HCEC 1CT (cell line): ENCODE measurements at regions not wholly inside any gene's neighbourhood (a gene's known extent, or its start where the extent isn't known, plus 50 kb on each side); places are given as distances from the start of the nearest gene placed in this dataset.

Experiments used
- DNase-seq: peaks from one replicate; pipeline ENCODE4 v3.0.0-alpha.2; 2017

GRCh38 chr7:106812027-106812643 lies 52.9 kb upstream of the PIK3CG start:
- no peak for DNase-seq

GRCh38 chr7:106813705-106814305 lies 51.3 kb upstream of the PIK3CG start:
- DNase-seq: peak; percentile 7

GRCh38 chr7:106814887-106815286 lies 50.2 kb upstream of the PIK3CG start:
- no peak for DNase-seq
